Panc1 (cell line): ENCODE measurements at regions not wholly inside any gene's neighbourhood (a gene's known extent, or its start where the extent isn't known, plus 50 kb on each side); places are given as distances from the start of the nearest gene placed in this dataset.

Source experiments
- ATAC-seq: fragments of 200-7000 bp; cut with Tn5 transposase; 2 replicates; pipeline ENCODE4 v1.9.1; 2020; ENCODE audit warnings: mild to moderate bottlenecking, moderate library complexity
- BruUV-seq: library from RNA; stranded (reverse); fragments of 400-500 nt; replicated peaks from 2 replicates; lab custom pipeline; 2021; lab: Mats Ljungman, UMichigan
- CTCF ChIA-PET: fragments of 300-600 bp; sonication (Branson Sonifier 250); formaldehyde crosslinking; loops from one replicate; lab custom pipeline; 2022; ENCODE audit warnings: antibody characterized with exemption; lab: Charles Lee
- POLR2A ChIA-PET: fragments of 300-600 bp; sonication (Branson Sonifier 250); formaldehyde crosslinking; loops from one replicate; lab custom pipeline; 2022; ENCODE audit warnings: antibody characterized with exemption; lab: Charles Lee
- DNase-seq: peaks from one replicate; pipeline ENCODE4 v3.0.0-alpha.2; 2010; ENCODE audit warnings: low read depth, low spot score
- H3K27ac ChIP-seq: 2 replicates; pipeline ENCODE4 v1.5.1; 2011; ENCODE audit warnings: mild to moderate bottlenecking, low read length, inconsistent platforms
- H3K27me3 ChIP-seq: fragments of 200-500 bp; sonication (Bioruptor generic); 2 replicates; pipeline ENCODE4 v1.6.0; 2014; ENCODE audit warnings: low read length, inconsistent platforms; ENCODE audit not compliant: control insufficient read depth, insufficient read depth
- H3K36me3 ChIP-seq: fragments of 200-500 bp; sonication (Bioruptor generic); 2 replicates; pipeline ENCODE4 v1.5.1; 2014; ENCODE audit warnings: inconsistent platforms, mild to moderate bottlenecking, low read length, moderate library complexity; ENCODE audit not compliant: control insufficient read depth, insufficient read depth
- H3K4me1 ChIP-seq: 2 replicates; pipeline ENCODE4 v1.5.1; 2011; ENCODE audit warnings: inconsistent platforms, mild to moderate bottlenecking, low read length, moderate library complexity; ENCODE audit not compliant: control insufficient read depth, insufficient read depth
- H3K4me3 ChIP-seq, 2 experiments: 2 replicates each; pipeline ENCODE4 v1.5.1; 2011 to 2012; ENCODE audit warnings: low read depth in 2 of 2, low read length in 2 of 2, mild to moderate bottlenecking in 2 of 2, inconsistent platforms in 1 of 2, moderate library complexity in 1 of 2
- H3K9me3 ChIP-seq: fragments of 200-500 bp; sonication (Bioruptor generic); 2 replicates; pipeline ENCODE4 v1.5.1; 2014; ENCODE audit warnings: low read depth, mild to moderate bottlenecking, inconsistent platforms, low read length, moderate library complexity; ENCODE audit not compliant: control insufficient read depth, insufficient read depth
- CTCF ChIP-seq: fragments of 450-650 bp; IDR thresholded peaks from 2 replicates; pipeline ENCODE4 v1.5.1; 2017; ENCODE audit warnings: mild to moderate bottlenecking
- POLR2AphosphoS5 ChIP-seq: IDR thresholded peaks from 2 replicates; pipeline ENCODE4 v1.6.1; 2012; ENCODE audit warnings: mild to moderate bottlenecking, low read depth, low read length, moderate library complexity
- REST ChIP-seq, 2 experiments: IDR thresholded peaks; 2 replicates each; pipeline ENCODE4 v1.6.1; 2011 to 2012; ENCODE audit warnings: low read depth in 2 of 2, control low read depth in 1 of 2, low read length in 1 of 2, mild to moderate bottlenecking in 1 of 2, moderate library complexity in 1 of 2; ENCODE audit not compliant: insufficient read depth in 1 of 2
- SIN3A ChIP-seq: IDR thresholded peaks from 2 replicates; pipeline ENCODE4 v1.6.1; 2012; ENCODE audit warnings: low read depth, mild to moderate bottlenecking, low read length, moderate library complexity, borderline replicate concordance; ENCODE audit not compliant: insufficient read depth
- TCF7L2 ChIP-seq: IDR thresholded peaks from 2 replicates; pipeline ENCODE4 v1.6.1; 2011; ENCODE audit warnings: mild to moderate bottlenecking, low read depth, low read length, inconsistent platforms
- in situ Hi-C: cut with HindIII; loops from 2 replicates; pipeline ENCODE4 v1.10.0; 2016; ENCODE audit warnings: low sequenced_read_pairs, low pct_unique_long_range_greater_than_20kb
- intact Hi-C: fragments of 100-400 bp; cut with micrococcal nuclease; formaldehyde crosslinking; loops from one replicate; pipeline ENCODE4 v1.10.0; 2022; ENCODE audit not compliant: unreplicated experiment

DNA sequence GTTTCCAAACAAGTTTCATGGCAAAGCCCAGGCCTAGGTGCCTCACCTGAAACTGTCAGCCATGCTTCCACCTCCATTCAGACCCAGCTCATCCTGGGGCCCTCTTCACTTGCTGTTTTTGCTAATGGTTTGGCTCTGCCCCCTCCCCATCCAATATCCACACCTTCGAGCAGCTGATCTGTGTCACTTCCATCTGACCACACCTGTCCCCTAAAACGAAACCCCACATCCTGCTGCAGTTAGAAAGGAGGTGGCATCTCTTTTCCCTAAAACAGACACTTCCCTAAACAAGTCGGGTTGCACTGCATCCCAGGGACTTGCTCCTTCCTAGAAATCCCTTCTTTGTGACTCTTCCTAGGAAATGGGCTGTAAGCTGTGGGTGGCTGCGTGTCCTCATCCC is 748.7 kb upstream of the SALL3 start:
- intact Hi-C loops: no loop called here
- BruUV-seq: no TSS peak
- no peaks in the 10 kb centered on the region for H3K4me1 ChIP-seq
- DNase-seq: no peak
- in situ Hi-C loops: no loop called here
- H3K36me3 ChIP-seq: no peaks in the 10 kb centered on the region
- ChIA-PET CTCF (no interaction called here), POLR2A (no interaction called here)
- H3K9me3 ChIP-seq: no peaks in the 10 kb centered on the region
- ATAC-seq: no peak; the same call in 1 of the 2 replicates
- no peak overlapping the region for H3K4me3 ChIP-seq
- no peak for TF ChIP-seq REST (IDR thresholded peaks at IDR 0.05; ENCODE audit: insufficient read depth in 1 of 2, low read depth in 2 of 2, low read length in 1 of 2)
- no peak for TF ChIP-seq TCF7L2
- no peak for TF ChIP-seq CTCF
- no peak for TF ChIP-seq POLR2AphosphoS5
- no peak for TF ChIP-seq SIN3A
- H3K27ac ChIP-seq: no peak overlapping the region
- H3K27me3 ChIP-seq: 0 out of 2 replicates have a peak, but pooled peaks cover 3% of the 10 kb centered on the region

DNA sequence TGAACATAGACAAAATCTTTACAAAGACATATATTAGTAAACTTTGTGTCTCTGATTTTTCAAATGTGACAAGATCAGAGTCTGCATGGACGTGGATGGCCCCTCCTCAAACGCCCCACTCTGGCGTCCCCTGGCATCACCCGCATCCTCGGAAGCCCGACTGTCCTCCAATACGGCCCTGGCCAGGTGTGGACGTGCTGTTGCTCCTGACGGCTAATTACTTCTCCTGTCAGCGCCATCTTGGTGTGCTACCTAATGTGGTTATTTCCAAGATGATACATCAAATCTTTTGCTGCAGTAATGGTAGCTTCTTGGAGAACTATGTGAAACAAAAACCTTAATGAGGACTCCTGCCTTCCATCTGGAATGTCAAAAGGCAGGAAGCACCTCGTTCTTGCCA is 747.4 kb upstream of the SALL3 start:
- ChIA-PET CTCF (no interaction called here), POLR2A (no interaction called here)
- intact Hi-C loops: no loop called here
- DNase-seq (no peak), ATAC-seq (no peak)
- in situ Hi-C loops: no loop called here
- H3K4me3 ChIP-seq: no peak overlapping the region
- no peaks in the 10 kb centered on the region for H3K4me1 ChIP-seq
- no TSS peak for BruUV-seq
- no peaks in the 10 kb centered on the region for H3K9me3 ChIP-seq
- H3K36me3 ChIP-seq: no peaks in the 10 kb centered on the region
- no peak overlapping the region for H3K27ac ChIP-seq
- 0 out of 2 replicates have a peak, but pooled peaks cover 3% of the 10 kb centered on the region for H3K27me3 ChIP-seq
- TF ChIP-seq TCF7L2 (no peak), REST (IDR thresholded peaks at IDR 0.05; ENCODE audit: insufficient read depth in 1 of 2, low read depth in 2 of 2, low read length in 1 of 2) (no peak), SIN3A (no peak), CTCF (no peak), POLR2AphosphoS5 (no peak)
